OCI-LY3 (cell line): ENCODE measurements at regions not wholly inside any gene's neighbourhood (a gene's known extent, or its start where the extent isn't known, plus 50 kb on each side); places are given as distances from the start of the nearest gene placed in this dataset.

Experiments
- EZH2phosphoT487 ChIP-seq: fragments of 200-600 bp; shearing (Covaris generic); IDR thresholded peaks from 2 replicates; pipeline ENCODE4 v1.6.1; 2018; ENCODE audit warnings: antibody characterized with exemption, mixed run types, low read depth
- TF ChIP-seq, protein P1 (sequence below): fragments of 200-600, 300-600 bp; sonication (generic); IDR thresholded peaks from 2 replicates; pipeline ENCODE4 v1.5.1; 2014; ENCODE audit warnings: antibody characterized with exemption, low read length, low read depth

- TF ChIP-seq, protein P1, sequence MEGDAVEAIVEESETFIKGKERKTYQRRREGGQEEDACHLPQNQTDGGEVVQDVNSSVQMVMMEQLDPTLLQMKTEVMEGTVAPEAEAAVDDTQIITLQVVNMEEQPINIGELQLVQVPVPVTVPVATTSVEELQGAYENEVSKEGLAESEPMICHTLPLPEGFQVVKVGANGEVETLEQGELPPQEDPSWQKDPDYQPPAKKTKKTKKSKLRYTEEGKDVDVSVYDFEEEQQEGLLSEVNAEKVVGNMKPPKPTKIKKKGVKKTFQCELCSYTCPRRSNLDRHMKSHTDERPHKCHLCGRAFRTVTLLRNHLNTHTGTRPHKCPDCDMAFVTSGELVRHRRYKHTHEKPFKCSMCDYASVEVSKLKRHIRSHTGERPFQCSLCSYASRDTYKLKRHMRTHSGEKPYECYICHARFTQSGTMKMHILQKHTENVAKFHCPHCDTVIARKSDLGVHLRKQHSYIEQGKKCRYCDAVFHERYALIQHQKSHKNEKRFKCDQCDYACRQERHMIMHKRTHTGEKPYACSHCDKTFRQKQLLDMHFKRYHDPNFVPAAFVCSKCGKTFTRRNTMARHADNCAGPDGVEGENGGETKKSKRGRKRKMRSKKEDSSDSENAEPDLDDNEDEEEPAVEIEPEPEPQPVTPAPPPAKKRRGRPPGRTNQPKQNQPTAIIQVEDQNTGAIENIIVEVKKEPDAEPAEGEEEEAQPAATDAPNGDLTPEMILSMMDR, result no peak
- TF ChIP-seq EZH2phosphoT487, result no peak
Measured at GRCh38 chr1:24984800-24985522, 54.9 kb upstream of the RUNX3 start.
